Neural progenitor cell (in vitro differentiated cells): ENCODE measurements at regions not wholly inside any gene's neighbourhood (a gene's known extent, or its start where the extent isn't known, plus 50 kb on each side); places are given as distances from the start of the nearest gene placed in this dataset.

ENCODE experiments used
- EZH2 ChIP-seq: fragments of 200-600 bp; sonication (generic); IDR thresholded peaks from 2 replicates; pipeline ENCODE4 v1.6.1; 2017; ENCODE audit warnings: antibody characterized with exemption, mild to moderate bottlenecking, moderate library complexity
- TF ChIP-seq, protein P1 (sequence below): fragments of 200-600 bp; sonication (generic); IDR thresholded peaks from 2 replicates; pipeline ENCODE4 v1.5.1; 2017; ENCODE audit warnings: antibody characterized with exemption, mild to moderate bottlenecking

DNA sequence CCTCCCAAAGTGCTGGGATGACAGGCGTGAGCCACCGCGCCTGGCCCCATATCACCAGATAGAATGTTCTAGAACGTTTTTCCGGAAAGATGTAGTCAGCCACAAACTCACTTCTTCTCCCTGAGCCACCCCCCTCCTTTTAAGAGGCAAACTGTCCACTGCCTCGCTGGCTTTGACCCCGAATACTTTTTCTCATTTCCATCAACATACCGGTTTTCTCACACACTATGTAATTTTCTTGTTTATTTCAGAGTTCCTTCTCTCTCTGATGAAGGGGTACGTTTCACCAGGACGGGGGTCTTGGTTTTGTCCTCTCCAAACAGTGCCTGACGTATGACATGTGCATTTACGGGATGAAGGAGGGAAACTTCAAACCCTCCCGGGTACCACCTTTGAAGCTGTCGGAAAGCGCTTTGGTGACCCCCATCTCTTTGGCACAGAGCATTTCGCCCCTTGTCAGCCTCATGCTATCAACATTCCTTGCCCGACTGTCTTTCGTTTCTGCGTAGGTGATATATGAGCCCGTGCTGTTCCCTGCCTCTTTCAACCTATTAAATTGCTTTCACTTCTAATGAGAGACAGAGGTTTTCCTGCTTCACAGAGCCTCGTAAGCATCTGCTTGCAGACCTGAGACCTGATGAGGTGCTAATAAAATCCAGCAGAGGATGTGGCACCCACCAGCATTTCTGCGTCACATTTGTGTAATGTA is 73.8 kb downstream of the CRLF2 start:
- TF ChIP-seq, protein P1, sequence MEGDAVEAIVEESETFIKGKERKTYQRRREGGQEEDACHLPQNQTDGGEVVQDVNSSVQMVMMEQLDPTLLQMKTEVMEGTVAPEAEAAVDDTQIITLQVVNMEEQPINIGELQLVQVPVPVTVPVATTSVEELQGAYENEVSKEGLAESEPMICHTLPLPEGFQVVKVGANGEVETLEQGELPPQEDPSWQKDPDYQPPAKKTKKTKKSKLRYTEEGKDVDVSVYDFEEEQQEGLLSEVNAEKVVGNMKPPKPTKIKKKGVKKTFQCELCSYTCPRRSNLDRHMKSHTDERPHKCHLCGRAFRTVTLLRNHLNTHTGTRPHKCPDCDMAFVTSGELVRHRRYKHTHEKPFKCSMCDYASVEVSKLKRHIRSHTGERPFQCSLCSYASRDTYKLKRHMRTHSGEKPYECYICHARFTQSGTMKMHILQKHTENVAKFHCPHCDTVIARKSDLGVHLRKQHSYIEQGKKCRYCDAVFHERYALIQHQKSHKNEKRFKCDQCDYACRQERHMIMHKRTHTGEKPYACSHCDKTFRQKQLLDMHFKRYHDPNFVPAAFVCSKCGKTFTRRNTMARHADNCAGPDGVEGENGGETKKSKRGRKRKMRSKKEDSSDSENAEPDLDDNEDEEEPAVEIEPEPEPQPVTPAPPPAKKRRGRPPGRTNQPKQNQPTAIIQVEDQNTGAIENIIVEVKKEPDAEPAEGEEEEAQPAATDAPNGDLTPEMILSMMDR = no peak
- TF ChIP-seq EZH2 = no peak
